Endothelial cell of umbilical vein (primary cell): ENCODE measurements at regions not wholly inside any gene's neighbourhood (a gene's known extent, or its start where the extent isn't known, plus 50 kb on each side); places are given as distances from the start of the nearest gene placed in this dataset.

Source experiments
- BruUV-seq: library from RNA; stranded (reverse); fragments of 400-500 nt; replicated peaks from 2 replicates; lab custom pipeline; 2021; lab: Mats Ljungman, UMichigan
- CTCF ChIA-PET: fragments of 300-600, 350-600 bp; sonication (Branson Sonifier 250); formaldehyde crosslinking; loops from one replicate; lab custom pipeline; 2021; ENCODE audit warnings: antibody characterized with exemption, inconsistent platforms; lab: Charles Lee
- POLR2A ChIA-PET: fragments of 300-600, 350-600 bp; sonication (Branson Sonifier 250); formaldehyde crosslinking; loops from one replicate; lab custom pipeline; 2021; ENCODE audit warnings: antibody characterized with exemption, inconsistent platforms; lab: Charles Lee
- DNase-seq: peaks from one replicate; pipeline ENCODE4 v3.0.0-alpha.2; 2011; ENCODE audit warnings: low read depth, low spot score
- FAIRE-seq: peaks from 2 replicates; lab custom pipeline; 2011; peaks lifted over from hg19 to GRCh38; lab: Jason Lieb, UNC
- H2AFZ ChIP-seq: 2 replicates; pipeline ENCODE4 v1.6.0; 2012; ENCODE audit warnings: low read depth, low read length, control low read depth, inconsistent platforms
- H3K27ac ChIP-seq: 2 replicates; pipeline ENCODE4 v1.5.1; 2011; ENCODE audit warnings: low read depth, mild to moderate bottlenecking, control low read depth, low read length, moderate library complexity; ENCODE audit not compliant: insufficient read depth
- H3K27me3 ChIP-seq, 2 experiments: 2 replicates each; pipeline versions ENCODE4 v1.6.0 to v1.6.1; 2011; ENCODE audit warnings: low read length in 2 of 2, mixed read lengths in 1 of 2; ENCODE audit not compliant: control insufficient read depth in 2 of 2, insufficient read depth in 2 of 2
- H3K36me3 ChIP-seq, 2 experiments: 2 replicates in 1 of 2; 3 replicates in 1 of 2; pipeline ENCODE4 v1.5.1; 2011; ENCODE audit warnings: low read length in 2 of 2, mild to moderate bottlenecking in 1 of 2, moderate library complexity in 1 of 2; ENCODE audit not compliant: control insufficient read depth in 2 of 2, insufficient read depth in 2 of 2; ENCODE audit errors: extremely low read depth in 1 of 2
- H3K4me1 ChIP-seq: 3 replicates; pipeline ENCODE4 v1.5.1; 2011; ENCODE audit warnings: mild to moderate bottlenecking, low read length; ENCODE audit not compliant: control insufficient read depth, insufficient read depth; ENCODE audit errors: extremely low read depth
- H3K4me2 ChIP-seq: 2 replicates; pipeline ENCODE4 v1.6.1; 2011; ENCODE audit warnings: low read length, control low read depth, mixed read lengths; ENCODE audit not compliant: insufficient read depth
- H3K4me3 ChIP-seq, 3 experiments: fragments of 200-600 bp in 1 of 3; sonication (generic), shearing (Covaris generic) in 1 of 3; replicated peaks in 1 of 3; 2 replicates each; pipeline ENCODE4 v1.5.1; 2011 to 2016; ENCODE audit warnings: control low read depth in 3 of 3, low read length in 3 of 3, mild to moderate bottlenecking in 2 of 3, inconsistent platforms in 1 of 3, low read depth in 1 of 3, moderate library complexity in 1 of 3; ENCODE audit not compliant: insufficient read depth in 1 of 3
- H3K79me2 ChIP-seq: 2 replicates; pipeline ENCODE4 v1.6.0; 2012; ENCODE audit warnings: low read length, inconsistent platforms; ENCODE audit not compliant: control insufficient read depth, insufficient read depth
- H3K9ac ChIP-seq: replicated peaks from 2 replicates; pipeline ENCODE3; 2011; ENCODE audit warnings: low read length, control low read depth; ENCODE audit not compliant: insufficient read depth; ENCODE audit errors: extremely low read depth
- H3K9me1 ChIP-seq: replicated peaks from 3 replicates; pipeline ENCODE4 v1.6.0; 2011; ENCODE audit warnings: mild to moderate bottlenecking, low read length; ENCODE audit not compliant: control insufficient read depth, insufficient read depth; ENCODE audit errors: extremely low read depth
- H3K9me3 ChIP-seq: replicated peaks from 2 replicates; pipeline ENCODE4 v1.5.1; 2012; ENCODE audit warnings: low read length, inconsistent platforms; ENCODE audit not compliant: control insufficient read depth, insufficient read depth
- H4K20me1 ChIP-seq: replicated peaks from 2 replicates; pipeline ENCODE3; 2011; ENCODE audit warnings: mild to moderate bottlenecking, low read length; ENCODE audit not compliant: control insufficient read depth, insufficient read depth; ENCODE audit errors: extremely low read depth
- CTCF ChIP-seq, 2 donors: IDR thresholded peaks; 1 replicate in 1 of 2; 2 replicates in 1 of 2; pipeline ENCODE4 v1.5.1; 2011; ENCODE audit warnings: low read length in 2 of 2, mild to moderate bottlenecking in 2 of 2, moderate library complexity in 2 of 2, control low read depth in 1 of 2, inconsistent platforms in 1 of 2, low read depth in 1 of 2; ENCODE audit not compliant: insufficient read depth in 1 of 2; ENCODE audit errors: extremely low read depth in 1 of 2
- EZH2 ChIP-seq: IDR thresholded peaks from 2 replicates; pipeline ENCODE4 v1.6.1; 2012; ENCODE audit warnings: borderline replicate concordance, low read depth, mild to moderate bottlenecking, moderate library complexity, low read length, inconsistent platforms; ENCODE audit not compliant: severe bottlenecking
- FOS ChIP-seq: IDR thresholded peaks from 2 replicates; pipeline ENCODE4 v1.6.1; 2011; ENCODE audit warnings: mild to moderate bottlenecking, low read length, moderate library complexity, borderline replicate concordance; ENCODE audit not compliant: insufficient read depth
- GATA2 ChIP-seq: IDR thresholded peaks from 2 replicates; pipeline ENCODE4 v1.7.0; 2011; ENCODE audit warnings: low read depth, mild to moderate bottlenecking, moderate library complexity, mixed read lengths, low read length; ENCODE audit not compliant: insufficient read length, insufficient read depth
- JUN ChIP-seq: IDR thresholded peaks from 2 replicates; pipeline ENCODE4 v1.6.1; 2011; ENCODE audit warnings: borderline replicate concordance, low read depth; ENCODE audit not compliant: insufficient read length, insufficient read depth
- MAX ChIP-seq: IDR thresholded peaks from 2 replicates; pipeline ENCODE4 v1.6.1; 2011; ENCODE audit not compliant: insufficient read depth, insufficient read length
- MYC ChIP-seq: IDR thresholded peaks from one replicate; pipeline ENCODE4 v1.6.1; 2011; ENCODE audit warnings: mild to moderate bottlenecking, low read depth, low read length
- POLR2A ChIP-seq: IDR thresholded peaks from 2 replicates; pipeline ENCODE4 v1.6.1; 2012; ENCODE audit warnings: low read depth, mild to moderate bottlenecking, control low read depth, low read length
- POLR2AphosphoS5 ChIP-seq: IDR thresholded peaks from 2 replicates; pipeline ENCODE4 v1.6.1; 2012; ENCODE audit warnings: low read depth, mild to moderate bottlenecking, control low read depth, low read length, moderate library complexity; ENCODE audit not compliant: insufficient read depth
- dilution Hi-C: fragments of 300-500 bp; cut with MboI; formaldehyde crosslinking; loops from one replicate; pipeline ENCODE4 v1.15.0; 2019; ENCODE audit warnings: low sequenced_read_pairs; ENCODE audit not compliant: extremely low pct_ligation_motif_present
- intact Hi-C: fragments of 100-400 bp; cut with micrococcal nuclease; formaldehyde crosslinking; loops from one replicate; pipeline ENCODE4 v1.10.0; 2022

GRCh38 chr2:120568975-120569268 is 166.7 kb upstream of the GLI2 start:
- Histone ChIP-seq H3K4me2 (no peak overlapping the region), H2AFZ (no peak overlapping the region), H3K4me3 (no peak overlapping the region), H3K9me1 (no peaks in the 10 kb centered on the region), H3K27ac (no peak overlapping the region), H3K9ac (no peak overlapping the region), H3K79me2 (no peaks in the 10 kb centered on the region), H3K9me3 (no peaks in the 10 kb centered on the region), H3K36me3 (no peaks in the 10 kb centered on the region), H3K4me1 (no peaks in the 10 kb centered on the region), H3K27me3 (peaks cover 0 to 22% of the 10 kb centered on the region in 2 experiments), H4K20me1 (no peaks in the 10 kb centered on the region)
- TF ChIP-seq MYC (no peak), POLR2A (no peak), GATA2 (no peak), EZH2 (no peak), FOS (no peak), CTCF (IDR thresholded peaks at IDR 0.05; ENCODE audit: extremely low read depth in 1 of 2, insufficient read depth in 1 of 2, low read depth in 1 of 2, low read length in 2 of 2) (no peak), MAX (no peak), JUN (no peak), POLR2AphosphoS5 (no peak)
- intact Hi-C loops: no loop called here
- CTCF ChIA-PET: no interaction called here
- no TSS peak for BruUV-seq
- POLR2A ChIA-PET: no interaction called here
- FAIRE-seq (no peak), DNase-seq (no peak)
- dilution Hi-C loops: no loop called here
